Suprapubic skin (tissue), 4 donors: ENCODE measurements at regions not wholly inside any gene's neighbourhood (a gene's known extent, or its start where the extent isn't known, plus 50 kb on each side); places are given as distances from the start of the nearest gene placed in this dataset.
"Not testable (repeated sequence)": the region's sequence is repeated elsewhere in the genome, so short reads cannot be mapped to it uniquely, and the experiment has no call there.

Experiments used
- DNase-seq, 2 donors: peaks; one replicate each; pipeline ENCODE4 v3.0.0-alpha.2; 2019; ENCODE audit warnings: low spot score in 2 of 2
- H3K27ac ChIP-seq: fragments of 200-600 bp; sonication (generic); one replicate; pipeline ENCODE4 v1.5.1; 2019
- H3K27me3 ChIP-seq: fragments of 200-600 bp; sonication (generic); one replicate; pipeline ENCODE4 v1.5.1; 2019
- H3K36me3 ChIP-seq: fragments of 200-600 bp; sonication (generic); one replicate; pipeline ENCODE4 v1.5.1; 2019
- H3K4me1 ChIP-seq: fragments of 200-600 bp; sonication (generic); one replicate; pipeline ENCODE4 v1.5.1; 2019
- H3K4me3 ChIP-seq: fragments of 200-600 bp; sonication (generic); one replicate; pipeline ENCODE4 v1.5.1; 2019; ENCODE audit warnings: mild to moderate bottlenecking
- H3K9me3 ChIP-seq: fragments of 200-600 bp; sonication (generic); one replicate; pipeline ENCODE4 v1.5.1; 2019
- EP300 ChIP-seq: sonication (generic); formaldehyde crosslinking; IDR thresholded peaks from one replicate; pipeline ENCODE4 v1.6.1; 2017; ENCODE audit warnings: antibody characterized with exemption
- POLR2A ChIP-seq, 2 donors: fragments of 450-650 bp; IDR thresholded peaks; one replicate each; pipeline ENCODE4 v1.6.1; 2017; ENCODE audit warnings: antibody characterized with exemption in 2 of 2, mild to moderate bottlenecking in 2 of 2, moderate library complexity in 2 of 2
- POLR2AphosphoS5 ChIP-seq, 3 donors: sonication (generic); formaldehyde crosslinking; IDR thresholded peaks; one replicate each; pipeline ENCODE4 v1.6.1; 2017; ENCODE audit warnings: antibody characterized with exemption in 3 of 3
- WGBS: methylation state at CpG from one replicate; pipeline ENCODE4 v1.1.5; 2018; 5-methylcytosine and 5-hydroxymethylcytosine counted together
- TF ChIP-seq, protein P1 (sequence below), 2 donors: fragments of 200-600 bp in 1 of 2; fragments of 450-650 bp in 1 of 2; sonication (generic) in 1 of 2; IDR thresholded peaks; one replicate each; pipeline ENCODE4 v1.5.1; 2016 to 2019; ENCODE audit warnings: antibody characterized with exemption in 2 of 2, mild to moderate bottlenecking in 1 of 2, moderate library complexity in 1 of 2

GRCh38 chr13:110980921-110981320 lies 66.1 kb upstream of the ANKRD10 start:
- DNase-seq: no peak
- no peak for TF ChIP-seq POLR2AphosphoS5 (IDR thresholded peaks at IDR 0.05)
- no peak for TF ChIP-seq POLR2A (IDR thresholded peaks at IDR 0.05)
- WGBS: 40% methylated on average over 3 of the region's 3 CpGs

GRCh38 chr13:110979149-110979548 lies 64.3 kb upstream of the ANKRD10 start:
- DNase-seq, H3K4me3 ChIP-seq, H3K27ac ChIP-seq, H3K36me3 ChIP-seq, H3K4me1 ChIP-seq, H3K9me3 ChIP-seq, H3K27me3 ChIP-seq: not testable (repeated sequence)
- WGBS: 94% methylated on average over 5 of the region's 5 CpGs

More at GRCh38 chr13:110980921-110981320, 66.1 kb upstream of the ANKRD10 start:
- H3K27me3 ChIP-seq: no peaks in the 10 kb centered on the region
- no peaks in the 10 kb centered on the region for H3K36me3 ChIP-seq
- no peaks in the 10 kb centered on the region for H3K9me3 ChIP-seq
- H3K4me1 ChIP-seq: no peaks in the 10 kb centered on the region
- no peak overlapping the region for H3K27ac ChIP-seq
- H3K4me3 ChIP-seq: no peak overlapping the region

- DNase-seq: no peak
- Histone ChIP-seq H3K27me3 (no peaks in the 10 kb centered on the region), H3K36me3 (no peaks in the 10 kb centered on the region), H3K9me3 (no peaks in the 10 kb centered on the region), H3K4me3 (no peak overlapping the region), H3K4me1 (no peaks in the 10 kb centered on the region), H3K27ac (no peak overlapping the region)
- TF ChIP-seq POLR2A (IDR thresholded peaks at IDR 0.05) (no peak), POLR2AphosphoS5 (IDR thresholded peaks at IDR 0.05) (no peak), EP300 (no peak)
- TF ChIP-seq, protein P1, sequence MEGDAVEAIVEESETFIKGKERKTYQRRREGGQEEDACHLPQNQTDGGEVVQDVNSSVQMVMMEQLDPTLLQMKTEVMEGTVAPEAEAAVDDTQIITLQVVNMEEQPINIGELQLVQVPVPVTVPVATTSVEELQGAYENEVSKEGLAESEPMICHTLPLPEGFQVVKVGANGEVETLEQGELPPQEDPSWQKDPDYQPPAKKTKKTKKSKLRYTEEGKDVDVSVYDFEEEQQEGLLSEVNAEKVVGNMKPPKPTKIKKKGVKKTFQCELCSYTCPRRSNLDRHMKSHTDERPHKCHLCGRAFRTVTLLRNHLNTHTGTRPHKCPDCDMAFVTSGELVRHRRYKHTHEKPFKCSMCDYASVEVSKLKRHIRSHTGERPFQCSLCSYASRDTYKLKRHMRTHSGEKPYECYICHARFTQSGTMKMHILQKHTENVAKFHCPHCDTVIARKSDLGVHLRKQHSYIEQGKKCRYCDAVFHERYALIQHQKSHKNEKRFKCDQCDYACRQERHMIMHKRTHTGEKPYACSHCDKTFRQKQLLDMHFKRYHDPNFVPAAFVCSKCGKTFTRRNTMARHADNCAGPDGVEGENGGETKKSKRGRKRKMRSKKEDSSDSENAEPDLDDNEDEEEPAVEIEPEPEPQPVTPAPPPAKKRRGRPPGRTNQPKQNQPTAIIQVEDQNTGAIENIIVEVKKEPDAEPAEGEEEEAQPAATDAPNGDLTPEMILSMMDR (IDR thresholded peaks at IDR 0.05): no peak
These were observed 63.5 kb upstream of the ANKRD10 start for GRCh38 chr13:110978390-110978789.

DNA sequence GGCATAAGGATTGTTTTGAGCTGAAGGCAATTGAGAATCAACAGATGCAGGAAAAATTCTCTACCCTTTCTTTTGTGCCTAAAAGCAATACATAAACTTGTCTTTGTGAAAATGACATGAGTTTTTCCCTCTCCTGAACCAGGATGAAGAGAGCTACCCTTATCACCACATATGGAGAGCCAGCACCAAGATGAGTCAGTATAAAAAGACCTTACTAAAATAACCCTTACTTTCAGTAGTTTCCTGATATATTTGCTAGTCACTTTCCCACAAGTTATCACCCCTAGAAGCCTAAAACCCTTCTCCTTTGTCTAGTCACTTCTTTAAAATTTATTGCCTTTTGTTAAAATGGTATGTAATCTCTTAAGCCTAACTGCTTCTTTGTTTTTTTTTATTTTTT lies 61.9 kb upstream of the ANKRD10 start:
- H3K9me3 ChIP-seq: no peaks in the 10 kb centered on the region
- H3K36me3 ChIP-seq: no peaks in the 10 kb centered on the region
- no peak for TF ChIP-seq POLR2AphosphoS5 (IDR thresholded peaks at IDR 0.05)
- TF ChIP-seq, protein P1 (IDR thresholded peaks at IDR 0.05): no peak
- TF ChIP-seq EP300: no peak
- no peak for TF ChIP-seq POLR2A (IDR thresholded peaks at IDR 0.05)
- DNase-seq: no peak
- no peaks in the 10 kb centered on the region for H3K4me1 ChIP-seq
- H3K4me3 ChIP-seq: no peak overlapping the region
- H3K27me3 ChIP-seq: no peaks in the 10 kb centered on the region
- no peak overlapping the region for H3K27ac ChIP-seq

- Histone ChIP-seq H3K36me3 (no peaks in the 10 kb centered on the region), H3K9me3 (no peaks in the 10 kb centered on the region), H3K4me3 (no peak overlapping the region), H3K27ac (no peak overlapping the region), H3K27me3 (no peaks in the 10 kb centered on the region), H3K4me1 (no peaks in the 10 kb centered on the region)
- TF ChIP-seq POLR2AphosphoS5 (IDR thresholded peaks at IDR 0.05): no peak
- TF ChIP-seq, protein P1 (IDR thresholded peaks at IDR 0.05): no peak
- TF ChIP-seq POLR2A (IDR thresholded peaks at IDR 0.05): no peak
- no peak for TF ChIP-seq EP300
- 25% methylated on average over 1 of the region's 1 CpG for WGBS
- DNase-seq: no peak
These were observed 58.3 kb upstream of the ANKRD10 start for GRCh38 chr13:110973007-110973700.

DNA sequence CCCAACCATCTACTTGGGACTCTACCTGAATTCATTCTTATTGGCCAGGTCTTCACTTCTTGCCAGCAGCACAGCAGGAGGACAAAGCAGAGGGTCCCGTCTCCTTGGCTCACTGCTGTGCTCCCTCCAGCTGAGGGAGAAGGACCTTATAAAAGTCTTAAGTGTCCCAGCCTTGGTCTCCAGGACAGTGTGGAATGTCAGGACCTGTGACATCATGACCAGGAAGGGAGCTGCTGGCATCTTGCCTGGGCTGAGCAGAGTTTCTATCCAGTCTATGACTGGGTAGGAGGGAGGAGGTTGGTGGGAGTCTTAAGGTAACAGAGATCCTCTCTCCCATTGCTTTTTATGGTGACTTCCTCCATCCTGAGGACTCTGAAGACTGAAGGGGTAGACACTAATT lies 56.6 kb upstream of the ANKRD10 start:
- WGBS: 100% methylated on average over 1 of the region's 1 CpG
- no peaks in the 10 kb centered on the region for H3K36me3 ChIP-seq
- H3K27me3 ChIP-seq: no peaks in the 10 kb centered on the region
- H3K4me3 ChIP-seq: no peak overlapping the region
- DNase-seq: no peak
- TF ChIP-seq EP300 (no peak), POLR2A (IDR thresholded peaks at IDR 0.05) (no peak)
- TF ChIP-seq, protein P1 (IDR thresholded peaks at IDR 0.05): no peak
- no peaks in the 10 kb centered on the region for H3K4me1 ChIP-seq
- no peak overlapping the region for H3K27ac ChIP-seq
- no peaks in the 10 kb centered on the region for H3K9me3 ChIP-seq

DNA sequence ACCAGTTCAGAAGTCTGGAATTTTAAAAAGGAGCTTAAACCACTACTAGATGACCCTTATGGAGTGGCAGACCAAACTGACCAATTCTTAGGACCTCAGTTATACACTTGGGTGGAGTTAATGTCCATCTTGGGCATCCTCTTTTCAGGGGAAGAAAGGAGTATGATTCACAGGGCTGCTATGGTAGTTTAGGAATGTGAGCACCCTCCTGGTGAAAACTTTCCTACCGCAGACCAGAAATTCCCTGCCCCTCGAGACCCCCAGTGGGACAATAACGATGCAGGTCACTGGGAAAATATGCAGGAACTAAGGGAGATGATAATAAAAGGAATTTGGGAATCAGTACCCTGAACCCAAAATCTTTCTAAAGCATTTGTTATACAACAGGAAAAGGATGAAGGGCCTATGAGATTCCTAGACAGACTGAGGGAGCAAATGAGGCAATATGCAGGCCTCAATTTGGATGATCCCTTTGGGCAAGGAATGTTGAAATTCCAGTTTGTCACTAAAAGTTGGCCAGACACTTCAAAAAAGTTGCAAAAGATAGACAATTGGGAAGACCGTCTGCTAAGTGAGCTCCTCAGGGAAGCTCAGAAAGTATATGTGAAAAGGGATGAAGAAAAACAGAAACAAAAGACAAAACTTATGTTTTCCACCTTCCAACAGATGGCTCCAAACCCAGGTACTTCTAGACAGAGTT lies 52.4 kb upstream of the ANKRD10 start:
- not testable (repeated sequence) for H3K4me1 ChIP-seq, DNase-seq, H3K9me3 ChIP-seq, H3K4me3 ChIP-seq, H3K36me3 ChIP-seq, H3K27me3 ChIP-seq, H3K27ac ChIP-seq
- 73% methylated on average over 4 of the region's 4 CpGs for WGBS
